ENCODE measurements at regions not wholly inside any gene's neighbourhood (a gene's known extent, or its start where the extent isn't known, plus 50 kb on each side); places are given as distances from the start of the nearest gene placed in this dataset.

DNA sequence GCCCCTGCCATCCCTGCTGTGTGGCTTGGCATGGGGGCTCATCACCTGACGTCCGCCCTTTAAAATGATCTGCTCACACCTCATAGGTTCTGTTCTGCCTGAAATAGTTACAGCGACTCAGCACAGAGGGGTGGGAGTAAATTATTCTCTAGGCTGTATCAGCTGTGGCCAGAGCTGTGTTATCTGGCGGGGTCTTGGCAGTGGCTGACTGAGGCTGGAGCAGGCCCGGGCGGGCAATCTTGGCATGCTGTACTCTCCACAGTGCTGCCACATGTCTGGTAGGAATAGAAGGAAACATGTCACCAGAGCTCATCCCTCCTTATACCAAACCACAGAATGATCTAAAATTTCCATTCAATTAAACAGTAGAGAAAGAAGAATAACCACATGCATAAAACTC, 499.9 kb upstream of the LMCD1 start:
- TF ChIP-seq, protein P1, sequence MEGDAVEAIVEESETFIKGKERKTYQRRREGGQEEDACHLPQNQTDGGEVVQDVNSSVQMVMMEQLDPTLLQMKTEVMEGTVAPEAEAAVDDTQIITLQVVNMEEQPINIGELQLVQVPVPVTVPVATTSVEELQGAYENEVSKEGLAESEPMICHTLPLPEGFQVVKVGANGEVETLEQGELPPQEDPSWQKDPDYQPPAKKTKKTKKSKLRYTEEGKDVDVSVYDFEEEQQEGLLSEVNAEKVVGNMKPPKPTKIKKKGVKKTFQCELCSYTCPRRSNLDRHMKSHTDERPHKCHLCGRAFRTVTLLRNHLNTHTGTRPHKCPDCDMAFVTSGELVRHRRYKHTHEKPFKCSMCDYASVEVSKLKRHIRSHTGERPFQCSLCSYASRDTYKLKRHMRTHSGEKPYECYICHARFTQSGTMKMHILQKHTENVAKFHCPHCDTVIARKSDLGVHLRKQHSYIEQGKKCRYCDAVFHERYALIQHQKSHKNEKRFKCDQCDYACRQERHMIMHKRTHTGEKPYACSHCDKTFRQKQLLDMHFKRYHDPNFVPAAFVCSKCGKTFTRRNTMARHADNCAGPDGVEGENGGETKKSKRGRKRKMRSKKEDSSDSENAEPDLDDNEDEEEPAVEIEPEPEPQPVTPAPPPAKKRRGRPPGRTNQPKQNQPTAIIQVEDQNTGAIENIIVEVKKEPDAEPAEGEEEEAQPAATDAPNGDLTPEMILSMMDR (conservative IDR thresholded peaks at IDR 0.05; ENCODE audit: low read depth, low read length): no peak
- TF ChIP-seq EZH2 (IDR thresholded peaks at IDR 0.05; ENCODE audit: borderline replicate concordance, low read depth, low read length, poor library complexity, severe bottlenecking): no peak

Data from A673 (cell line).